ENCODE measurements at regions not wholly inside any gene's neighbourhood (a gene's known extent, or its start where the extent isn't known, plus 50 kb on each side); places are given as distances from the start of the nearest gene placed in this dataset.
"Not testable (repeated sequence)": the region's sequence is repeated elsewhere in the genome, so short reads cannot be mapped to it uniquely, and the experiment has no call there.

DNA sequence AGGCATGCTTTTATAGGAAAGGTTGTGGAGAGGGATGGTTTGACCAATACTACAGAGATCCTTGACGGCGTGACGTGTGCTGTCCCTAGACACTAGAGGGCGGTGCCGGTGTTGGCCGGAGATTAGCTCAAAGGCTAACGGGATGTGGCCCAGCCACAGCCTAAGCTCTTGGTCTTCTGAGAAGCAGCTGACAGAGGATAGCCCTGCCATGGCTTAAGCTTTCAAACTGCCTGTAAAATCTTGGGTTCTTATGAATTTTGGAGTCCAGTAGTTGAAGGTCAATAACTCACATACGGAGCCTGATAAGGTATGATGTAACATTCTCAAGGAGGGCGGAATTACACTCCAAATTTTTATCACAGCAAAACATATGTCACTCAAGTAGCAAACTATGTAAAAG lies 515.7 kb upstream of the ATXN7L3B start:
- DNase-seq = peak; percentile 33

DNA sequence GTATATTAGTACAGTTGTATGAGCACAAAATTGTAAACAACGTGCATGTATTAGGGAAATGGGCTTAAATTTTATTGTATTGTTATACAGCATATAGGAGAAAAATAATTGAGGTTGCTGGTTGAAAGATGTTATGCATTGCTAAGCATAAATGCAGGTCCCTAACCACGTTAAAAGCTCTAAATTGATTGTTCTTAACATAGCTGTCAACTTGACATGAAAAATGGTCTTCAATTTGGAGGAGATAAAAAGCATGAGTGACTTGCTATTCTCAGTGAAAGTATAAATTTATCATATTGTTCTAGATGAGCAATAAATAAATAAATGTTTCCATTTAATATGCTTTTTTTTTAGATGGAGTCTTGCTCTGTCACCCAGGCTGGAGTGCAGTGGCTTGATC lies 506.6 kb upstream of the ATXN7L3B start:
- no peak for DNase-seq

DNA sequence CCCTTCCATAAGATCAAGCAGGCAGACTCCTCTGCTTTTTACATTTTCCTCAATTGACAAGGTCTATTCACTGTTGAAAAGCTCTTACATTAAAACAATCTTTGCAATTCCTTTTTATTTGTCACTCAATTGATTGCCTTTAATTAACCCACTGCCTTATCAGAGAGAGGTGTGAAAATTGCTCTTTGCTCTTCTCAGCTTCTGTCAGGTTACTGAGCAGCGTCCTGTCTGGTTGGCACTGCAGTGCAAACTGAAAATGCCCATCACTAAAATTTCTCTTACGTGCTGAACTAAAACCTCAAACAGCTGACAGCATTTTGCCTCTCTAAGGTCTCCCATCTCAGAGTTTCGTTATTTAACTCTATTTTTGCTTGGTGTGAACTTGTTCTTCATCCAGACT lies 504.1 kb upstream of the ATXN7L3B start:
- no peak for DNase-seq

DNA sequence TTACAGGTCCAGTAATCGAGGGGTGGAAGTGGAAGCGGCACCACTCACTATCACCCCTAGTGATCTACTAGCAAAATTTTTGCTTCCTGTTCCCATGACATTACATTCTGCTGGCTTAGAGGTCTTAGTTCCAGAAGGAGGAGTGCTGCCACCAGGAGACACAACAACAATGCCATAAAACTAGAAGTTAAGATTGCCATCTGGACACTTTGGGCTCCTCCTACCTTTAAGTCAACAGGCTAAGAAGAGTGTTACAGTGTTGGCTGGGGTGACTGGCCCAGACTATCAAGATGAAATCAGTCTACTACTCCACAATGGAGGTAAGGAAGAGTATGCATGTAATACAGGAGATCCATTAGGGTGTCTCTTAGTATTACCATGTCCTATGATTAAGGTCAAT lies 498.5 kb upstream of the ATXN7L3B start:
- not testable (repeated sequence) for DNase-seq

DNA sequence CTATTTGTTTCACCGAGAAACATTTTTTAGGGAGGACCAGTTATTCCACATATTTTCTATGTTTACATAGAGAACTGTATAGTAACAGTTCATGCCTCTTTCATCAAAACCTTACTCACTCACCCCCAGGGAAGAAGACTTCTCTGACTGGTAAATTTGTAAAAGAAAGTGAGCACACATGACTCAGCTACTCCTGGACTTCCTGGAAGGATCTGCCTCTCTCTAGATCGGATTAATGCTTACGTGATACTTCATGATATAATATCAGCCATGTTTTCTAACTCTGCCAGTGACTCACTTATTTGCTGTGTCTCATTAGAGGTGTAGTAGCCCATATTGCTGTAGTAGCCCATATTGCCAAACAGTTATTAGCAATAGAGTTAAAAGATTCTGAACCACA lies 494.3 kb upstream of the ATXN7L3B start:
- DNase-seq = no peak

DNA sequence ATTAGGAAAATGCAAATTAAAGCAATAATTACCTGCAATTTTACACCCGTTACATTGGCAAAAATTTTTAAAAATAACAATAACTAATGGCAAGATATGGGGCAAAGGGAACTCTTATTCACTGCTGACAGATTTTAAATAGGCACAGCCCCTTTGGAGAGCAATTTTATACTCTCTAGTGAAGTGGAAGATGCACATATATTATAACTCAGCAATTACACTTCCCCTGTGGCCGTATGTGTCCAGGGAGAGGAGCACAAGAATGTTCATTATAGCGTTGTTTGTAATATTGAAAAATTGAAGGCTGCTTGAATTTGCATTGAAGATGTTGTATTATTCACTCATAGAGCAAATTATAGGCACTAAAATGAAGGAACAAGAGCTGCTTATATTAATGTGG lies 488.3 kb upstream of the ATXN7L3B start:
- DNase-seq = no peak

DNA sequence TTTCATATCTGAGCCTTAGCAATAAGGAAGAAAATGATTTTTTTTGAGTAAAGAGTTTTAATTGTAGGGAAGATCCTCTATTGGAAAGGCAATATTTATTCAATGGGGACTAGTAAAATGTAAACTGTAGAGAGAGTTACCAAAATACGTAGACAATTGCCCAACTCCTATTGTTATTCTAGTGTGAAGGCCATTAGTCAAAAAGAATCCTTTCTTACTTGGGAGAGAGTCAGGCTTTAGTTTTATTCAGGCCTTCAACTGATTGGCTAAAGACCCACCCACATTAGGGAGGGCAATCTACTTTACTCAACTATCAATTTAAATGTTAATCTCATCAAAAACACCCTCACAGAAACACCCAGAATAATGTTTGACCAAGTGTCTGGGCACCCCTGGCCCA lies 485.8 kb upstream of the ATXN7L3B start:
- no peak for DNase-seq

DNA sequence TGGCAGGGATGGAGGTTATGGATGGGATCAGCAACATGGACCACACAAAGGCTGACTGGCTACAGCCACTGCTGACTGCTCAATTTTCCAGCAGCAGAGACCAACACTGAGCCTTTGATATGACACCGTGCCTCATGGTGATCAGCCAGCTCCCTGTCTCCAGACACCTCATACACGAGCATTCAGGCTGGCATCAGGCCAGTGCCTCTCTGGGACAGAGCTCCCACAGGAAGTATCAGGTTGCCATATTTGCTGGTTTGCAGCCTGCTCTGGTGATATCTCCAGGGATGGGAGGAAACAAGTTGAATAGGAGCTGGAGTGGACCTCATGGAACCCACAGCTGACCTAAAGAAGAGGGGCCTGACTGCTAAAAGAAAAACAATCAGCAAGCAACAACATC lies 471.2 kb upstream of the ATXN7L3B start:
- no peak for DNase-seq

DNA sequence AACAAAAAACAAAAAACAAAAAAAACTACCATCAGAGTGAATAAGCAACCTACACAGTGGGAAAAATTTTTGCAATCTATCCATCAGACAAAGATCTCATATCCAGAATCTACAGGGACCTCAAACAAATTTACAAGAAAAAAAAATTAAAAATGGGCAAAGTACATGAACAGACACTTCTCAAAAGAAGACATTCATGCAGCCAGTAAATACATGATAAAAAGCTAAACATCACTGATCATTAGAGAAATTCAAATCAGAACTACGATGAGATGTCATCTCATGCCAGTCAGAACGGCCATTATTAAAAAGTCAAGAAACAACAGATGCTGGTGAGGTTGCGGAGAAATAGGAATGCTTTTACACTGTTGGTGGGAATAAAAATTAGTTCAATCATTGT lies 466.5 kb upstream of the ATXN7L3B start:
- DNase-seq = no peak

DNA sequence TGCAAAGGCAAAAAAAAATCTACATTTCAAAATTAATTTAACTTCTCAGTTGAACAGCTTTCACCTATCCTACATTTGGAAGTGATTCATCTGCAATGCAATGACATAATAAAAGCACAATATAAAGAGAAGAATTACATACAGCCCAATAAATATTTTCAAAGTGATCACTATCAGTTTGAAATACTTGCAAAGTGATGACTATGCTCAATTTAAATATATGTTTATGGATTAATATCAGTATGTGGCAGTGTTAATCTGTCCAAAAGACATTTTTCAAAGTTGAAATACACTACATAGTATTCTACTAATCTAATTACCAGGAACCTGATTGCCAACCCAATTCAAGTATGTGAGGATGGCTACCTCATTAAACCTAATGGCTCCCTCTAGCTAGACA lies 460.7 kb upstream of the ATXN7L3B start:
- DNase-seq = no peak

DNA sequence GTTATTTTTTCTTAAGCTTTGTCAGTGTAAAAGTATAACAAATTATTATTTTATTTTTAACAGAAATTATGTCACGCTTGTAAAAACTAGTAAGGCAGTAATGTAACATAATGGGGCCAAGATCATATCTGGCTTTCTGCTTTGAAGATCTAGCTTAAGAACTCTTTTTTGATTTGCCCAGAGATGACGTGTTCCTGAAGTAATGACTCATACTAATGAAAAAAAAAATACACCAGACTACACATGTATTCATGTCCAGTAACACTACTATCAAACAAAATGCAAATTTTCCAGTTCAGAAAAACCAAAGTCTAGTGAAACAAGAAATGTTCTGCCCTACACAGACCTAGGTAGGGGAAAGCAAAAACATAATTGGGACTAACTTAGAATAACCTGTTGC lies 432.2 kb upstream of the ATXN7L3B start:
- DNase-seq = no peak

DNA sequence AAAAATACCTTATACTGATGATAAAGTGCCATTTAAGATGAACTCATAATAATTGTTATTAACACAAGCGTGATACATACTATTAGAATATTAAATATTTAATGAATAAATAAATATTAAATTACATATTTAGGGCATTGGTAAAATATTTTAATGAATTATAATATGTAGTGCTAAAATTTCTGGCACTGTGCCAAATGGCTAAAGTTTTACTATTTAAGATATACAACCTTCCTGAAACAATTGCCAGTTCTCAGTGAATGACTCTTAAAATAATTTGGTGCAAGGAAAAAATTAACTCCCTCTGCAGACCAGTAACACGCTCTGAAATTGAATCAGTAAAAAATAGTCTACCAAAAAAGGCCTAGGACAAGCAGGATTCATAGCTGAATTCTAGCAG lies 428.9 kb upstream of the ATXN7L3B start:
- DNase-seq = no peak

DNA sequence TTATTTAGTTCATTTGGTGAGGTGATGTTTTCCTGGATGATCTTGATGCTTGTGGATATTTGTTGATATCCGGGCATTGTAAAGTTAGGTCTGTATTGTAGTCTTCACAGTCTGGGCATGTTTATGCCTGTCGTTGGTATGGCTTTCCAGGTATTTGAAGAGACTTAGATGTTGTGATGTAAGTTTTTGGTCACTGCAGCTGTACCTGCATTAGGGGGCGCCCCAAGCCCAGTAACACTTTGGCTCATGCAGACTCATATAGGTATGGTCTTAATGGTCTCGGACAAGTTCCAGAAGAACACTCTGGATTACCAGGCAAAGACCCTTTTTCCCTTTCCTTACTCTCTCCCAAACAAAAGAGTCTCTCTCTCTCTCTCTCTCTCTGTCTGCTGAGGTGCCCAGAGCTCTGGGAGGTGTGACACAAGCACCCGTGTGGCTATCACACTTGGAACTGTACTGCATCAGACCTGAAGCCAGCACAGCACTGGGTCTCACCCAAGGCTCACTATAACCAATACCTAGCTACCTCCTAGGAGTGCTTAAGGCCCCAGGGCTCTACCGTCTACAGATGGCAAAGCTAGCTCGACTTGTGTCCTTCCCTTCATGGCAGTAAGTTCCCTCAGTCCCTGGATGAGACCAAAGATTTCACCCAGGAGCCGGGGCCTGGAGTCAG lies 425.8 kb upstream of the ATXN7L3B start:
- peak; percentile 10 for DNase-seq

DNA sequence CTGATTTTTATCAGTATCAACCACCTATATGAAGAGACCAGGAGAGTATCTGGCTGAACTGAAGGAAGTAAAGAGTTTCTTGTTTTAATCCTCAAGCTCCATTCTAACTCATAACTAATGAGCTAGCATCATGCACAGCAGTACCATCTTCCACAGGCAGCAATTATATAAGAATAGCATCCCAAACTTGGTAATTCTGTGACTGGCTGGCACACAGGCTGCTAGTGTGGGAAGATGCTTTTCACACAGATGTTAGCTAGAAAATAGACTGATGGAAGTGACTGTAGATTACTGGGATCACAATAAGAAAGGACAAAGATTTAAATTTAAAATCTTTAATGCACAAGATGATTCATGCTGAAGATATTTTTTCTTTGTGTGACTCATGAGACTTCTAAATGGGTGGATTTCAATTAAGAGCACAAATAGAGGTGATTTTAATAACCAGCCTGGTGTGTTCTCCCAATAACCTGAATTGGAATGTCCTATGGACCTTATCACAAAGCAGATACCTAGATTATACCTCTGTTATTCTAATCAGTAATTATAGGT lies 417.7 kb upstream of the ATXN7L3B start:
- DNase-seq = no peak

DNA sequence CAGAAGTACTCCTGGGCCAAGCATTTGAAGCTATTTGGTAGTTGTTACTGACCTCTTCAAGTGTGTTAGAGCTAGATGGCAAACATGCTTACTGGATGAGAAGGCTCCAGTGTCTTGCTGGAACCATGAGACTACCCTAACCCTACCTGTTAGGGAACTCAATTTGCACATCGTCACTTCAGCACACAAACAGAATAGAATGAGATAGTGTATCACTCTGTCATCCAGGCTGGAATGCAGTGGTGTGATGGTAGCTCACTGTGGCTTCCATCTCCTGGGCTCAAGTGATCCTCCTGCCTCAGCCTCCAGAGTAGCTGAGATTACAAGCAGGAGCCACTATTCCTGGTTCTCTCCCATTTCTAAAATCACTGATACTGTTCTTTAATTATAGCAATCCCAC lies 417.0 kb upstream of the ATXN7L3B start:
- no peak for DNase-seq

DNA sequence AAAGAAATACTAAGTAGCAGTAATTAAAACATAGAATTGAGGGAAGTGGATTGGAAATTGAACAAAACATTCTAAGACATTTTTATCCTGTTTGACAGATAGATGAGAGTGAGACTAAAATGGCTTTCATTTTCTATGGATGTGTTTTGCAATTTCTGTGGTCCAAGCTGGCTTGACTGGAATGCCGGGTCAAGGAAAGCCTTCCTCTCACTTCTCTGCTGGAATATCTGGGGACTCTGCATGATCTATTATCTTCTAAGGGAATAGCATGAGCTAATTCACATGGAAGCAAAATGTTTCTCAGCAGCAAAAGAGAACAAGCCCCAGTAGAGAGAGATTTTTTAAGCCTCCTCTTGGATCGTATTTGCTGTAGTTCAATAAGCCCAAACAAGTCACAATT lies 407.9 kb upstream of the ATXN7L3B start:
- DNase-seq = no peak

DNA sequence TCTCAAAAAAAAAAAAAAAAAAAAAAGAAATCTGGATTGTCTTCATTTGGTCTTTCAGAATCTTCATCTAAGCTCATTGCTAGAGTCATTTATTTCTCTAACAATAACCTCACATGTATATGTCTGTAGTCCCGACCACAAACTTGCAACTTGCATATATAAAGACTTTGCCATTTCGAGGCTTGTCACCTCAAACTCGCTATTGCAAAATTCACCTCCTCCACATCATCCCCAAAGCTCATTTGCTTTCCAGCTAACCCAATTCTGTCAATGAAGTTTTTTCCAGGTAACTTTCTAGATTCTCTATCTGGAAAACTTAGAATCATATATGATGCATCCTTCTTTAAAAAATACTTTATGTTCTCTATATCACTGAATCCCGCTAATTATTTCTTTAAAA lies 393.2 kb upstream of the ATXN7L3B start:
- no peak for DNase-seq

DNA sequence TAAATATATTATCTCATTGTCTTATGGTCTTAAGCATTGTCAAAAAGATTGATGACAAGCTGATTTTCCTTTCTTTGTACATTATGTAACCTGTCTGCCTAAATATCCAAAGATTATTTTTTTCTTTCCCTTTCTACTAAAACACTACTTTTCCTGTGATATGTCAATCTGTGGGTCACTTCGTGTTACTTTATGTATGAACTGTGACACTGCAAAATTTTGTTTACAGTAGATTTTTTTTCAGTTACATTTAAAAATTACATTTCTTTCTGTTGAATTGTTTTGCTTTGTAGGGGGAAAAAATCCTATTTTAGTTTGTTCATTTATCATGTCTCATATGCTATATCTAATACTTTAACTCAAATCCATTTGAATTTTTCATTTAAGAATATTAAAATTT lies 392.3 kb upstream of the ATXN7L3B start:
- DNase-seq = no peak

DNA sequence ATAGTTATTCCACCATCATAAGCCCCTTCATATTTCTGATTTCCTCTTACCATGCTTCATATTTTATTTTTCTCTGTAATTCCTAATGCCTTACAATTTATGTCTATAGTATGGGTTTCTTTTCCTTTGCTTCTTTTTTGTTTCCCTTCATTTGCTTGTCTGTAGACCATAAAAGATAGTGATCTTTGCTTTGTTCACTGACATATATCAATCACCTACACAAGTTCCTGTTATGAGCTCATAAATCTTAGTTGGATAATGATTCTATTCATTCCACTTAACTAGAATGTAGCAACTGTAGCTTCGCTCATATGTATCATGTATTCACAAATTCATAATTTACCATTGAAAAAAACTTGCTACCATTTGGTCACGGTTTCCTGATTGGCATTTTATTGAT lies 388.8 kb upstream of the ATXN7L3B start:
- DNase-seq = no peak

DNA sequence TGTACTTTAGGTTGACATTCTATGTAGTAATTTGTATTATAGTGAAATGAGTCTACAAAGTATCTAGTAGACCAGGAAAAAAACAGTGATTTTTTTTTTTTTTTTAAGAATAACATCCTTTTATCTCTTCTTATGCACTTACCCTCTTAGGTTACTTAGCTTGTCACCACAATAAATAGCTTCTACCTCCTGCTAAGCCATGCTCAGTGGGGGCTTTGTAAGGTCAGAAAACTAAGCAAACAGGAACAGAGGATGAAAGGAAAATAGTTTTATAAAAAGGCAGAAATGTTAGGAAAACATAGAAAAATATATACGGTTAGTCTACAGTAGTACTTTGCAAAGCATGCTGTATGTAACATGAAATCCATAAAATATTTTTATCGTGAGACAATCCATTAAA lies 385.3 kb upstream of the ATXN7L3B start:
- no peak for DNase-seq

DNA sequence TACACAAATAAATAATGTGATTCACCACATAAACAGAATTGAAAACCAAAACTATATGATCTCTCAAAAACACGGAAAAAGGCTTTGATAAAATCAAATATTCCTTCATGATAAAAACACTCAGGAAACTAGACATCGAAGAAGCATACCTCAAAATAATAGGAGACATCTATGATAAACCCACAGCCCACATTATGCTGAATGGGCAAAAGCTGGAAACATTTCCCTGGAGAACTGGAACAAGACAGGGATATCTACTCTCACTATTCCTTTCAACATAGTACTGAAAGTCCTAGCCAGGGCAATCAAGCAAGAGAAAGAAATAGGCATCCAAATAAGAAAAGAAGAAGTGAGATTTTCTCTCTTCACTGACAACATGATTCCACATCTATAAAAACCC lies 371.5 kb upstream of the ATXN7L3B start:
- no peak for DNase-seq

DNA sequence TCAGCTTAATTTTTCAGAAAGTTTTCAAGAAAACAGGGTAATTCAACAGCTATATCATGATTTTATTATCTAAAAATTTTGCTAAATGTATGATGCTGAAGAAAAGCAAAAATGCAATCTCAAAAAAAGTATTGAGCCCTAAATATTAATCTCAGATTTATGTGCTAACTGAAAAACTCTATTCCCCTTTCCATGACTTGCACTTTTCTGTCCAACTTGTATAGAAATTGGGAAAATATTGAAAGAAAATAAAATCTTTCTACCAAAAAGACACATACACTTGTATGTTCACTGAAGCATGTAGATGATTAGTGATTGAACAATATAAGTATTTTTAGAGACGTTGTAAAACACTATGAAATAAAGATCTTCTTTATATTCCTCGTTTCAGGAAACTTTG lies 368.0 kb upstream of the ATXN7L3B start:
- no peak for DNase-seq

DNA sequence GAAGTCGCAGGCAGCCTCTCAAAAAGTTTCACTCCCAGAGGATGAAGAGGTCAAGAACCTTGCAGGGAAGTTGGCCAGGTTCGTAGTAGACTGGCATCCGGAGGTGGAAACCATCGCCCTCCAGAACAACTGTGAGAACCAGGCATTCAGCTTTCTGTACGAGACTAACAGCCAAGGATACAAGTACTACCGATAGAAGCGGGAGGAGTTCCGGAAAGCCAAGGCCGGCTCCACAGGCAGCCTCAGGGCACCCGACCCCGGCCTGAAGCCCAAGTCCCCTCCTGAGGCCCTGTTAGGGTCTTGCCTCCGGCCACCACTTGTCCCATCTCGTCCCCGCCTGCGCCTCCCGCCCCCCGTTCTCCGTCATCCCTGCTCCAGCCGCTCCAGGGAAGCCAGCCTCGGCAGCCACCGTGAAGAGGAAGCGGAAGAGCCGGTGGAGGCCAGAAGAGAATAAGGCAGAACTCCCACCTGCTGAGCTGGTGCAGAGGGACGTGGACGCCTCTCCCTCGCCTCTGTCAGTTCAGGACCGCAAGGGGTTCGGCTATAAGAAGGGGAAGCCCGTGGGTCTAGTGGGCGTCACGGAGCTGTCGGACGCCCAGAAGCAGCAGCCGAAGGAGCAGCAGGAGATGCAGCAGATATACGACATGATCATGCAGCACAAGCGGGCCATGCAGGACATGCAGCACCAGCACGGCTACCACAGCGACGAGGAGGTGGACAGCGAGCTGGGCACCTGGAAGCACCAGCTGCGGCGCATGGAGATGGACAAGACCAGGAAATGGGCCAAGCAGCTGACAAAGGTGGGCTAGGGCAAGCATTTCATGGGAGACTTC lies 366.8 kb upstream of the ATXN7L3B start:
- peak; percentile 17 for DNase-seq

DNA sequence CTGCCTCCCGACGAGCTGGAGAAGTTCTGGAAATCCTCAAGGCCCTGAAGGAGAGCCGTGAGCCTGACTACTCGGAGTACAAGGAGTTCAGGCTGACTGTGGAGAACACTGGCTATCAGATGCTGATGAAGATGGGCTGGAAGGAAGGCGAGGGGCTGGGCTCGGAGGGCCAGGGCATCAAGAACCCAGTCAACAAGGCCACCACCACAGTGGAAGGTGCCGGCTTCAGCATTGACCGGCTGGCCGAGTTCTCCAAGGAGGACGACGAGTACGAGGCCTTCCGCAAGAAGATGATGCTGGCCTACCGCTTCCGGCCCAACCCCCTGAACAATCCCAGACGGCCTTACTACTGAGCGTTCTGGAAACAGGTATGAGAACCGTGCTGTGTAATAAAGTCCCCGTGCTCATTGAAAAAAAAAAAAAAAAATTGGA lies 366.1 kb upstream of the ATXN7L3B start:
- no peak for DNase-seq
